K562 (cell line): ENCODE measurements at regions not wholly inside any gene's neighbourhood (a gene's known extent, or its start where the extent isn't known, plus 50 kb on each side); places are given as distances from the start of the nearest gene placed in this dataset.

Experiments used
- ATAC-seq: fragments of 200-7000 bp; cut with Tn5 transposase; 3 replicates; pipeline ENCODE4 v1.9.1; 2020; ENCODE audit warnings: moderate library complexity
- BruUV-seq: library from RNA; stranded (reverse); fragments of 400-500 nt; replicated peaks from 2 replicates; lab custom pipeline; 2021; lab: Mats Ljungman, UMichigan
- CTCF ChIA-PET: fragments of 300-600 bp; formaldehyde crosslinking; extraction: SDS; loops from one replicate; lab custom pipeline; 2021; ENCODE audit warnings: low intra/inter-chr PET ratio; lab: Yijun Ruan, JAX
- POLR2A ChIA-PET: fragments of 300-600, 350-650 bp; sonication (Branson Sonifier 250); formaldehyde crosslinking; extraction: SDS; loops from one replicate; lab custom pipeline; 2021; ENCODE audit warnings: antibody characterized with exemption, inconsistent platforms; lab: Yijun Ruan, JAX
- DNase-seq, 4 experiments: peaks; one replicate each; pipeline versions ENCODE4 v3.0.0 to v3.0.0-alpha.2; 2011 to 2018; ENCODE audit warnings: low spot score in 3 of 4, mixed read lengths in 3 of 4; ENCODE audit errors: extremely low read depth in 1 of 4
- FAIRE-seq: peaks from 2 replicates; lab custom pipeline; 2011; peaks lifted over from hg19 to GRCh38; lab: Jason Lieb, UNC
- H2AFZ ChIP-seq: 2 replicates; pipeline ENCODE4 v1.6.0; 2011; ENCODE audit warnings: low read depth, low read length, control low read depth, inconsistent platforms
- H3K27ac ChIP-seq: fragments of 200-600 bp; 3 replicates; pipeline ENCODE4 v1.8.0; 2011; ENCODE audit warnings: low read depth, mild to moderate bottlenecking, control low read depth, inconsistent platforms, low read length, moderate library complexity, mixed read lengths; ENCODE audit errors: extremely low read depth
- H3K27me3 ChIP-seq, 2 experiments: fragments of 300-600 bp in 1 of 2; 2 replicates in 1 of 2; 3 replicates in 1 of 2; pipeline versions ENCODE4 v1.6.0 to v1.8.0; 2011; ENCODE audit warnings: inconsistent platforms in 2 of 2, low read length in 2 of 2, mild to moderate bottlenecking in 1 of 2, mixed read lengths in 1 of 2, moderate library complexity in 1 of 2; ENCODE audit not compliant: control insufficient read depth in 2 of 2, insufficient read depth in 2 of 2
- H3K36me3 ChIP-seq: fragments of 300-600 bp; 3 replicates; pipeline ENCODE4 v1.8.0; 2011; ENCODE audit warnings: mild to moderate bottlenecking, low read length, inconsistent platforms; ENCODE audit not compliant: control insufficient read depth, insufficient read depth
- H3K4me1 ChIP-seq, 2 experiments: fragments of 200-600 bp in 1 of 2; replicated peaks in 1 of 2; 2 replicates in 1 of 2; 3 replicates in 1 of 2; pipeline versions ENCODE4 v1.5.1 to v1.8.0; 2011; ENCODE audit warnings: inconsistent platforms in 2 of 2, low read length in 2 of 2, mild to moderate bottlenecking in 1 of 2, mixed read lengths in 1 of 2, moderate library complexity in 1 of 2; ENCODE audit not compliant: control insufficient read depth in 2 of 2, insufficient read depth in 2 of 2
- H3K4me2 ChIP-seq: 2 replicates; pipeline ENCODE4 v1.6.1; 2011; ENCODE audit warnings: low read length, control low read depth, inconsistent platforms, mixed read lengths; ENCODE audit not compliant: insufficient read depth
- H3K4me3 ChIP-seq: fragments of 200-600 bp; sonication (generic), shearing (Covaris generic); 2 replicates; pipeline ENCODE4 v1.5.1; 2016; ENCODE audit warnings: control low read depth, inconsistent platforms
- H3K79me2 ChIP-seq: fragments of 200-600 bp; 3 replicates; pipeline ENCODE4 v1.8.0; 2011; ENCODE audit warnings: low read length, inconsistent platforms; ENCODE audit not compliant: control insufficient read depth, insufficient read depth
- H3K9ac ChIP-seq, 2 experiments: 2 replicates each; pipeline versions ENCODE4 v1.6.0 to v1.6.1; 2011; ENCODE audit warnings: low read depth in 2 of 2, low read length in 2 of 2, control low read depth in 1 of 2, inconsistent platforms in 1 of 2, mild to moderate bottlenecking in 1 of 2, mixed read lengths in 1 of 2; ENCODE audit not compliant: insufficient read depth in 1 of 2
- H3K9me1 ChIP-seq: one replicate; pipeline ENCODE4 v1.6.0; 2011; ENCODE audit warnings: inconsistent platforms, mild to moderate bottlenecking, low read length, moderate library complexity; ENCODE audit not compliant: control insufficient read depth, insufficient read depth
- H3K9me3 ChIP-seq: replicated peaks from 2 replicates; pipeline ENCODE4 v1.5.1; 2011; ENCODE audit warnings: low read depth, low read length, inconsistent platforms; ENCODE audit not compliant: control insufficient read depth, insufficient read depth
- H4K20me1 ChIP-seq: replicated peaks from 2 replicates; pipeline ENCODE4 v1.6.1; 2011; ENCODE audit warnings: low read length, inconsistent platforms, mixed read lengths; ENCODE audit not compliant: control insufficient read depth, insufficient read depth
- ATF3 ChIP-seq, 2 experiments: fragments of 450-650 bp in 1 of 2; sonication (generic) in 1 of 2; formaldehyde crosslinking in 1 of 2; IDR thresholded peaks in 1 of 2; conservative IDR thresholded peaks in 1 of 2; 2 replicates each; pipeline versions ENCODE4 v1.6.1 to v1.8.1; 2016 to 2023; ENCODE audit warnings: mild to moderate bottlenecking in 2 of 2, moderate library complexity in 2 of 2, inconsistent platforms in 1 of 2, missing genetic modification reagents in 1 of 2
- ATF7 ChIP-seq: fragments of 450-650 bp; IDR thresholded peaks from 2 replicates; pipeline ENCODE4 v1.7.1; 2014; ENCODE audit warnings: mild to moderate bottlenecking, moderate library complexity
- ELF2 ChIP-seq: fragments of 250-450 bp; sonication (Bioruptor Pico); IDR thresholded peaks from 2 replicates; pipeline ENCODE4 v1.5.0; 2021; ENCODE audit warnings: mild to moderate bottlenecking
- EWSR1 ChIP-seq: fragments of 450-650 bp; IDR thresholded peaks from 2 replicates; pipeline ENCODE4 v1.6.1; 2018; ENCODE audit warnings: borderline replicate concordance, mild to moderate bottlenecking, low read depth, moderate library complexity; ENCODE audit not compliant: partially characterized antibody
- POLR3A ChIP-seq: IDR thresholded peaks from 2 replicates; pipeline ENCODE4 v1.6.1; 2011; ENCODE audit warnings: borderline replicate concordance, mild to moderate bottlenecking, moderate library complexity; ENCODE audit not compliant: insufficient read length, insufficient read depth; ENCODE audit errors: extremely low read depth
- RBFOX2 ChIP-seq: fragments of 200-400 bp; formaldehyde crosslinking; IDR thresholded peaks from 2 replicates; pipeline ENCODE4 v1.6.1; 2017; ENCODE audit warnings: low read depth, mild to moderate bottlenecking, low read length, moderate library complexity
- TCF15 ChIP-seq: fragments of 250-450 bp; sonication (Bioruptor Pico); IDR thresholded peaks from 2 replicates; pipeline ENCODE4 v1.8.0; 2022; ENCODE audit warnings: moderate library complexity, mild to moderate bottlenecking, inconsistent platforms
- ZNF124 ChIP-seq: sonication (generic); formaldehyde crosslinking; IDR thresholded peaks from 2 replicates; pipeline ENCODE4 v1.8.1; 2022; ENCODE audit warnings: missing genetic modification reagents
- ZNF165 ChIP-seq: fragments of 250-450 bp; sonication (Bioruptor Pico); IDR thresholded peaks from 2 replicates; pipeline ENCODE4 v1.4.0; 2020; ENCODE audit warnings: borderline replicate concordance
- ZNF75A ChIP-seq: fragments of 450-650 bp; formaldehyde crosslinking; IDR thresholded peaks from 2 replicates; pipeline ENCODE4 v1.4.0; 2020; ENCODE audit warnings: mild to moderate bottlenecking
- WGBS: fragments of 100-300 bp; shearing (Covaris generic); methylation state at CpG from one replicate; pipeline ENCODE4 v1.1.6; 2016; ENCODE audit warnings: low coverage, mixed read lengths; ENCODE audit not compliant: insufficient coverage; ENCODE audit errors: missing lambda C conversion rate; 5-methylcytosine and 5-hydroxymethylcytosine counted together
- in situ Hi-C: fragments of 300-500 bp; cut with MboI; formaldehyde crosslinking; loops from 4 replicates; pipeline ENCODE4 v1.15.0; 2018; ENCODE audit warnings: inconsistent platforms, mixed read lengths
- intact Hi-C: fragments of 100-400 bp; cut with micrococcal nuclease; formaldehyde crosslinking; loops from 2 replicates; pipeline ENCODE4 v1.14.2; 2022
- TF ChIP-seq, protein P1 (sequence below): fragments of 250-450 bp; sonication (Bioruptor Pico); IDR thresholded peaks from 2 replicates; pipeline ENCODE4 v1.8.0; 2021; ENCODE audit warnings: moderate library complexity, mild to moderate bottlenecking, inconsistent platforms

DNA sequence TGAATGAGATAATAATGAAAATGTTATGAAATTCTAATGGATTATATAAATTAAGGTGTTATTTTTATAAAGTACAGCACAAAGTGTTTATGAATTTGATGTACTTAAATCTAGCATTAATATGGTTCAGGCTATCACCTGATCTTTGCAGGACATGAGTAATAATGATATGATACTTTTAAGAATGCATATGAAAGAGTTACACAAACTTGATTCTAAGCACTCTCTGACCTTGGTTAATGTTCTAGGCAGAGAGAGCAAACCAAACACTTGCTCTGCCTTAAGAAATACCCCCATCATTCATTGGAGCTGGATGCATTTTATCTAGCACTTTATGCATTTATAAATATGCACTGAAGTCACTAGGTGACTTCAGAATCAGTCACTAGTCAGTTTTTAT, 942.2 kb upstream of the CDH8 start:
- Histone ChIP-seq H3K4me3 (no peak overlapping the region), H2AFZ (no peak overlapping the region), H3K27me3 (no peaks in the 10 kb centered on the region), H3K9ac (no peak overlapping the region), H3K27ac (no peak overlapping the region), H3K4me2 (no peak overlapping the region), H3K36me3 (no peaks in the 10 kb centered on the region), H3K9me3 (no peaks in the 10 kb centered on the region), H3K79me2 (no peaks in the 10 kb centered on the region)
- CTCF ChIA-PET: no interaction called here
- in situ Hi-C loops: no loop called here
- DNase-seq: no peak
- TF ChIP-seq ELF2: no peak
- no peak for TF ChIP-seq TCF15 (CRISPR knock-in tag)
- TF ChIP-seq, protein P1, sequence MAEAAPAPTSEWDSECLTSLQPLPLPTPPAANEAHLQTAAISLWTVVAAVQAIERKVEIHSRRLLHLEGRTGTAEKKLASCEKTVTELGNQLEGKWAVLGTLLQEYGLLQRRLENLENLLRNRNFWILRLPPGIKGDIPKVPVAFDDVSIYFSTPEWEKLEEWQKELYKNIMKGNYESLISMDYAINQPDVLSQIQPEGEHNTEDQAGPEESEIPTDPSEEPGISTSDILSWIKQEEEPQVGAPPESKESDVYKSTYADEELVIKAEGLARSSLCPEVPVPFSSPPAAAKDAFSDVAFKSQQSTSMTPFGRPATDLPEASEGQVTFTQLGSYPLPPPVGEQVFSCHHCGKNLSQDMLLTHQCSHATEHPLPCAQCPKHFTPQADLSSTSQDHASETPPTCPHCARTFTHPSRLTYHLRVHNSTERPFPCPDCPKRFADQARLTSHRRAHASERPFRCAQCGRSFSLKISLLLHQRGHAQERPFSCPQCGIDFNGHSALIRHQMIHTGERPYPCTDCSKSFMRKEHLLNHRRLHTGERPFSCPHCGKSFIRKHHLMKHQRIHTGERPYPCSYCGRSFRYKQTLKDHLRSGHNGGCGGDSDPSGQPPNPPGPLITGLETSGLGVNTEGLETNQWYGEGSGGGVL (CRISPR knock-in tag): no peak
- TF ChIP-seq ATF7: no peak
- TF ChIP-seq, all 486 proteins: peak for 0
- H4K20me1 ChIP-seq: no peaks in the 10 kb centered on the region
- BruUV-seq: no TSS peak
- POLR2A ChIA-PET: no interaction called here
- ATAC-seq: no peak
- no peak for FAIRE-seq
- H3K9me1 ChIP-seq: no peaks in the 10 kb centered on the region
- no peaks in the 10 kb centered on the region for H3K4me1 ChIP-seq
- intact Hi-C loops: no loop called here

DNA sequence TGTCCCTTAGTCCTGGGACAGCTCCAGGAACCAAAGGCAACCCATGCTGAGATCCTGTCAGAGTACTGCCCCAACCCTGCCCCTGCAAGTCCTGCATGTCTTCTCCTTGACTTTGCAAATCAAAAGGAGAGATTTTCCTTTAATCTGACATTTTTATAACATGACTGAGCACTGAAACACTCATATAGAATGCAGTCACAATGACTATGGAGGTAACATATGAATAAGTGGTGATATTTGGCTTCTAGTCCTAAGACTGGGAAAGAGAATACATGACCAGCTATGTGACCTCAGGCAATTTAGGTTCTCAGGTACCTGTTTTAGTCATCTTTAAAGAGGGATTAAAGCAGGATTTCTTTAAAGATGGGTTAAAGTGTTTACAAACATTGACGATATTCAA, 941.6 kb upstream of the CDH8 start:
- in situ Hi-C loops: no loop called here
- Histone ChIP-seq H3K4me2 (no peak overlapping the region), H3K79me2 (no peaks in the 10 kb centered on the region), H3K27ac (no peak overlapping the region), H3K4me1 (no peaks in the 10 kb centered on the region), H3K9me1 (no peaks in the 10 kb centered on the region), H3K9ac (no peak overlapping the region), H3K27me3 (no peaks in the 10 kb centered on the region), H3K36me3 (no peaks in the 10 kb centered on the region), H4K20me1 (no peaks in the 10 kb centered on the region), H3K9me3 (no peaks in the 10 kb centered on the region), H2AFZ (no peak overlapping the region), H3K4me3 (no peak overlapping the region)
- TF ChIP-seq ZNF75A (CRISPR knock-in tag) (no peak), EWSR1 (no peak), RBFOX2 (no peak), ZNF124 (no peak), ATF3 (IDR thresholded peaks at IDR 0.05) (no peak), ATF3 (CRISPR knock-in tag; conservative IDR thresholded peaks at IDR 0.05) (no peak), POLR3A (no peak), ZNF165 (no peak)
- intact Hi-C loops: no loop called here
- FAIRE-seq: no peak
- ChIA-PET POLR2A (no interaction called here), CTCF (no interaction called here)
- no TSS peak for BruUV-seq
- 0% methylated on average over 1 of the region's 1 CpG for WGBS
- DNase-seq: no peak
- no peak for ATAC-seq
